ENCODE measurements at regions not wholly inside any gene's neighbourhood (a gene's known extent, or its start where the extent isn't known, plus 50 kb on each side); places are given as distances from the start of the nearest gene placed in this dataset.

DNA sequence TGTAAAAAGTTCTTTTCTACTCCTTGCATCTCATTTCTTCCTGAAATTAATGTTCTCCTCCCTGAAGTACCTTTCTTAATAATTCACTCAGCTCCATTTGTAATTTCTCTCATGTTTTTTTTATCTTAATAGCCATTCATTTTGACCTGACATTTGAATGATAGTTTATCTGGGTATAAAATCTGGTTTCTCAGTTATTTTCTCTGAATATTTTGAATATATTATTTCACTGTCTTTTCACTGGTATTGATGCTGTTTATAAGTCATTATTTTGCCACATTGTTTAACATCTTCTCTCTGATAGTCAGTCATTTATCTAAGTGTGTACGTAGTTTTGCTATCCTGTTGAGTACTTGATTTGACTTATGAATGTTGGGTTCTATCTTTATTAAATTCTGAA is 68.8 kb upstream of the ARHGAP18 start:
- no peak for DNase-seq (ENCODE audit: low read depth)

DNA sequence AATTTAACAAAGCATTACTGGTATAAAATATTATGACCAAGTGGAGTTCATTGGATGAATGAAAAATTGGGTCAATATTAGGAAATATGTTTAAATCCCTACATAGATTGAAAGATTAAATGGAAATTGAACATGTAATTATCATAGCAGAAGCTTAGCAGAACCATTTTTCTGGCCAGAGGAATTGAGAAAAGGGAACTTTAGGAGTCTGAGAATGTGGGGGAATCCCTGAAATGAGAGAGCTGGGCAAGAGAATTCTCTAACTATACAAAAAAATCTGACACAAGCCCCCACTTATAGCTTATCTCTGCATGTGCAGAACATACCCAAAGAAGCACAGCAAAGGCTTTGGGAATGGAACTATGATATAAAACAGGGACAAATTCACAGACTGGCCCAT is 67.4 kb upstream of the ARHGAP18 start:
- DNase-seq (ENCODE audit: low read depth): no peak

DNA sequence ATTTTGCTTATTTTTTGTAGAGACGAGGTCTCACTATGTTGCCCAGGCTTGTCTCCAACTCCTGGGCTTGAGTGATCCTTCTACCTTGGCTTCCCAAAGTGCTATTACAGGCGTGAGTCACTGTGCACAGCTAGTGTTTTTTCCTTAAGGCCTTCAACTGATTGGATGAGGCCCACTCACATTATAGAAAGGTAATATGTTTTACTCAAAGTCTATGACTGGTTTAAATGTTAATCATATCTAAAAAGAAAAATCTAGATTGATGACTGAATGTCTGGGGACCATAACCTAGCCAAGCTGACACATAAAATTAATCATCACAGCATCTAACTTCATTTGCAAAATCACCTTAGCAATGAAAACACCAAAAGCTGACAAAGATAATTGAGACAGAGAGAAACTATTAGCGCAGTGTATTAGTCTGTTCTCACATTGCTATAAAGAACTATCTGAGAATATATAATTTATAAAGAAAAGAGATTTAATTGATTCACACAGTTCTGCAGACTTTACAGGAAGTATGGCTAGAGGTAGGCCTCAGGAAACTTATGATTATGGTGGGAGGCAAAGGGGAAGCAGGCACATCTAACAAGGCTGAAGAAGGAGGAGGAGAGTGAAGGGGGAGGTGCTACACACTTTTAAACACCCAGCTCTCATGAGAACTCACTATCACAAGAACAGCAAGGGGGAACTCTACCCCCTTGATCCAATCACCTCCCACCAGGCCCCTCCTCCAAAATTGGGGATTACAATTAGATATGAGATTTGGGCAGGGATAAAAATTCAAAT is 66.8 kb upstream of the ARHGAP18 start:
- DNase-seq (ENCODE audit: low read depth): no peak

DNA sequence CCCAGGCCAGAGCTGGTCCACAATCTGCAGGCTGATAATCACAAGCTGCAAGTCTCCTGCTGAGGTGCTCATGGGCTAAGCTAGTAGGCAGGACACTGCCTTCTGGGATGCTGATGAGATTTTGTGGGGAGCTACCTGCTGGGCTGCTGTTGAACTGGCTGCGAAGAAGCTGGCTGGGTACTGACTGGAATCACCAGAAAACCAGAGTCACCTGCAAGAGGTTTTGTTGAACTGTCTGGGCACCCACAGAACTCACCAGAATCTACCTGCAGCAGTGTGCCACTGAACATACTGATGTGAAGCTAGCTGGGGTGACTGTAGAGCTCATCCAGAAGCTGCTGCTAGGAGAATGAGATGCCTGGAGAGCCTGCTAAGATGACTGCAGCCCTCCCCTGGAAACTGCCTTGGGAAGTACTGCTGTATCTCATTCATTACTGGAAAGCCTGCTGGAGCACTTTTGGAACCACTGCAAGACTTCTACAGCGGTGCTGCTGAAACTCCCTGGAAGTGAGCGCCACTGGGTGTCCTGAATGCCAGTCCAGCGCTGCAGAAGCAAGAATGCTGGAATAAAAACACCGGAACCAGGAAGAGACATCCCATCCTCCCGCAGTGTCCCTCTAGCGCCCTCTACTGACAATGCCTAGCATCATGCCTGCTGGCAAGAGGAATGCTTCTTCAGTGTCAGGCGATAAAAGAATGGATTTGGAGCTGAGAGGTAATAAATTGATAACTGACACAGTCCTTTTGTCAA is 64.9 kb upstream of the ARHGAP18 start:
- DNase-seq (ENCODE audit: low read depth): no peak

DNA sequence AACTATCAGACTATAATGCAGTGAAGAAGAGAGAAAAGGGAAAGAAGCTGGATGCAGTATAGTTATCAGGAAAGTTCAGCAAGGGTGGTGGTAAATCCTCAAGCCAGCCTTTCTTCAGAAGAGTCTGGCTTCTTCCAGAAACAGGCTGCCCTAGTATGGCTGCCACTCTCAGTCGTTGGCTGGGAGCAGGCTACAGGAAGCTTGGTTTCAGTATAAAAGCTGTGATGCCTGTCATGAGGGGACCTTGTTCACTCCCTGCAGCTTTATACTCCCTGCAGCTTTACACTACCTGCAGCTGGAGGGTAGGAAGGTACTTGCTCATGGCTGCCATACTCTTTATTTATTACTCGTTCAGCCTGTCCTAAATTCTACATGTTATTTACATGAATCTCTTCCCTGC is 63.3 kb upstream of the ARHGAP18 start:
- DNase-seq (ENCODE audit: low read depth): no peak

DNA sequence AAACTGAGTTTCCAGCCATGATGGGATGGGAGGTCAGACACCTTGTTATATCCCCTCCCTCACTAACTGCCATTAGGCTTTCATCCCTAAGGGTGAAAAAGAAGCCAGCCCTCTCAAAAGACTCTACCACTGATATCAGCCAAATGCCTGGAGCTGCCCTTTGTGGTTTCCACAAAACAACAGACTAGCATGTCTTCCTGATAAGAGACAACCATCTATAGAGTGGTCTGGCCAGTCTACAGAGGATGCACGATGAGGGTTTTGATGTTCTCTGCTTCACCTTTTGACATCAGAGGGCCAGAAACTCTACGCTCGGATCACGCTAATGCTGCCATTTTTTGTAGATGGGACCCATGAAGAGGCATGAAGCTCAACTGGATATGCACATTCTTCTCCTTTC is 61.7 kb upstream of the ARHGAP18 start:
- no peak for DNase-seq (ENCODE audit: low read depth)

DNA sequence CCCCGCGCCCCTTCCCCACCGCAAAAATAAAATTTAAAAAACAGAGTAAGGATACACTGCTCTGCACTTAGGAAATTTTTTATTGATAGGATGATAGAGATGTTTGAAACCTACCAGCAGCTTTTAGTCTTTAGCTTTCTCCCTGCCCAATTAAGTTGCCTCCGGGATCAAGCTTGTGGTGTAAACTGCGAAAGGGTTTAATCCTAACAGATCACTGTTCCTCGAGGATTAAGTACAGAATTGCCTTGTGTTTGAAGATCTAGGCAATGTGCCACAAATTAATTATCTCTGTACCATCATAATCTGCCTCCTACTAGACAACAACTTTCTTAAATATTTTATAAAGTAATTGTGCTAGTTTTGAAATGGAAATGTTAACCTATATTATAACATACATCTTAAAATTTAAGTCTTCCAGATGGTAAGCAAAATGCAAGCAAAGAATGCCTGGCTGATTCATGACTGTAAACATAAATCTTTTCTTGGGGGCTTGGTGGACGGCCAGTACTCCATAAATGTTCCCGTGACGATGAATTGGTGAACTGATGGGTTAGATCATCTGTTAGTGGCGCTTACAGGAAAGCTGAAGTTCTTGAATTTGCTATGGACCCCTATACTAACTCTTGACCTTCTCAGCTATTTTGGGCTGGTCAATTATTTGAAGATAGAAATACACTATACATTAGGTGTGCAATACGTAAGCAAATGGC is 58.0 kb upstream of the ARHGAP18 start:
- no peak for DNase-seq (ENCODE audit: low read depth)

DNA sequence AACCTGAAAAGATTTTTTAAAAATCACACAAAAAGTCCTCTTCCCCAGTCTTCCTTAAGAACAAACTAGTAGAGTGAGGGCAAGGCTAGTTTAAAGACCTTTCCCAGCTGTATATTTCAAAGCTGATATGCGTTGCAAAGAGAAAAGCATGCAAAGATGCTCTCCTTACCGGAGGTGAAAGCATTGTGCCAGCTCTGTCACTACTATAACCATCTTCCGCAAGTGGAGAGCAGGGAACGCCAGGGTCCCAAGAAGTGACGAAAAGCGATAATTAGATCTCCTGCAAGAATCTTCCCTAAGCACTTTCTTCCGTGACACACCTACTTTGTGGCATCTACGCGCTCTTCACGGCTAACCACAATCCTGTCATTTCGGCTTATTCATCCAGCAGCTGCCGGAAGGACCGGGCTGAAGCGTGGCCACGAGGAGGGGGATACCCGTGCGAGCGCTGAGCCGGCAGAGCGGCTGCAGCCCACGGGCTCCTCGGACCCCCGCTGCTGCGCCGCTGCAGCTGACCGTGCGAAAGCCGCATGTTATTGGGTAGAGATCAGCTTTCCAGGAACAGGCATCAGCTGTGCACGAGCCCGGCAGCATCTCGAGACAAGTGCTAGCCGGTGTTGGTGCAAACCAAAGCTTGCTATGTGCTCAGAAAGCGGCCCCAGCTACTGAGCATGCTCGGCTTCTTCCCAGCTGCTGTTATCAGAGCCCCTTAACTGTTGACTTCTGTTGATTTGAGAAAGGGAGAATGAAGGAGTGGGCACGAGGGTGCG is 57.2 kb upstream of the ARHGAP18 start:
- DNase-seq (ENCODE audit: low read depth): peak; percentile 68

DNA sequence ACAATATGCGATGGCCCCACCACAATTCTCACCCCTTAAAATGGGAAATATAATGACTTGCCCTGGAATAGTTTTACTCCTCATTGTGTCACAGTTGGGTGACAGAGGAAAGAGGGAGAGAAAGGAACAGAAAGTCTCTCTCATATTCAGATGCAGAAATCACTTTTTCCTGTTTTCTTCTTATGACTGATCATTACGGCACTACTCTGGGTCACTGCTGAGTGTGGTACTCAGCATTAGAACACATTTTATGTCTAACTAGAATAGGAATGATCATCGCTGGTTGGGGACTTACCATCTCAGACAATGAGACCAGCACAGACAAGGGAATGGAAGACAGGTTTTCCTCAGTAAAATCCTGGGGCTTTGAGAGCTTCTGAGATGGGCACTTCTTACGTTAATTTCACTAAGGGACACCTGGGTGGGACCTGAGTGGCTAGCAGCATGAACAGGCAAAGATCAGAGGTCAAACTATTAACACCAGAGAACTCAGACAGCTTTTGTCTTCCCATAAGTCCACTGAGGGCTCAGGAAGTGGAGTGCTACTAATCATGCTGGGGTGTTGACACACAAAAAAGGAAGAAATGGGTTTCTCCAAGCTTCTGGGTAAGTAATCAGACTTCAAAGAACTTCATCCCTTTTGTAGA is 54.9 kb upstream of the ARHGAP18 start:
- DNase-seq (ENCODE audit: low read depth): no peak

DNA sequence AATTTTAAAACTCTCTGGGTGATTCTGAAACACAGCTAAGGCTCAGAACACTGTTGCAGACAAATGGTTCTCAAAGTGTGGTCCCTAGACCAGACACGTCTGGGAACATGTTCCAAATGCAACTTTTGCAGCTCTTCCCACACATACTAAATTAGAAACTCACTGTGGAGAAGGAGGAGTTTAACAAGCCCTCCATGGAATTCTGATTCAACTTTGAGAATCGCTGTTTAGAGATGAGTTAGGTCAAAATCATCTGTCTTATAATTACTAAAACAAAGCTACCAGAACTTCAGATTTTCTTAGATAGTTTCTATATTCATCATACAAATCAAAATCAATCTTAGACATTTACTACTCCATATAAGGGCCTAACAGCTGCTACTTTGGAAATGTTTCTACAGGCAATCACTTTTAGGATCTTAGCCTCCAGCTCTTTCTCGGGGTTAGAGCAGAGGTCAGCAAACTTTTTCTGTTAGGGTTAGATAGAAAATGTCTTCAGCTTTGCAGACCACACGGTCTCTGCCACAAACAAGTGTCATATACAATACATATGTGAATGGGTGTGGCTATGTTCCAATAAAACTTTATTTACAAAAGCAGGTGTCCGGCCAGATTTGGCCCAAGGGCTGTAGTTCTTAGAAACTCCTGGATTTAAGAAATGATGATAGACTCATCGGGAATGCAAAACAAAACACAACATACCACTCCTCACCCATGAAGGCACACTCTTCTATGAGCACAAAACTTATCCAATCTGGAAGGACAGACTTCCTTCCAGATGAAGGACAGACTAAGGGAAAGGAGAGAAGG is 50.0 kb upstream of the ARHGAP18 start:
- DNase-seq (ENCODE audit: low read depth): no peak

All from CMK (cell line).